ENCODE measurements at regions not wholly inside any gene's neighbourhood (a gene's known extent, or its start where the extent isn't known, plus 50 kb on each side); places are given as distances from the start of the nearest gene placed in this dataset.
A peak's percentile ranks its signal among the peaks of the same experiment; 100 is the strongest.

DNA sequence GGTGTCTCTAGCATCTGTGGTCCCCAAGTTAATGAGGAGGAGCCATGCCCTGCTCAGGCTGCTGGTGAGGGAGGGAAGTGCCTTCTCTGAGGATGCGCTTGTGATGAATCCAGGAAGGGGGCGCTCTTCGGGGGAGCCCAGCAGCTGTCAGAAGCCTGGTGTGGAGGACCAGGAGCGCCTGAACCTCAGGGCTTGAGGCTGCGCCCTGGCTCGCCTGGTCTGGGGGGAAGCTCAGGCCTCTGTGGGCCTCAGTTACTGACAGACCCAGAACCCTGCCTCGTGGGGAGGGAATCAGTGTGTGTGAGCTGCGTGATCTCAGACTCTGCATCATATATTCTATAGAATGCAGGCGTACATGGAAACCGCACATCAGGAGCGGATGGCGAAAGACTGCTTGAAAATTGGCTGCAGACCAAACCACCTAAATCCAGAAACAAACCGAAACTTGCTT is 126.1 kb downstream of the SEC14L1 start:
- DNase-seq = no peak

DNA sequence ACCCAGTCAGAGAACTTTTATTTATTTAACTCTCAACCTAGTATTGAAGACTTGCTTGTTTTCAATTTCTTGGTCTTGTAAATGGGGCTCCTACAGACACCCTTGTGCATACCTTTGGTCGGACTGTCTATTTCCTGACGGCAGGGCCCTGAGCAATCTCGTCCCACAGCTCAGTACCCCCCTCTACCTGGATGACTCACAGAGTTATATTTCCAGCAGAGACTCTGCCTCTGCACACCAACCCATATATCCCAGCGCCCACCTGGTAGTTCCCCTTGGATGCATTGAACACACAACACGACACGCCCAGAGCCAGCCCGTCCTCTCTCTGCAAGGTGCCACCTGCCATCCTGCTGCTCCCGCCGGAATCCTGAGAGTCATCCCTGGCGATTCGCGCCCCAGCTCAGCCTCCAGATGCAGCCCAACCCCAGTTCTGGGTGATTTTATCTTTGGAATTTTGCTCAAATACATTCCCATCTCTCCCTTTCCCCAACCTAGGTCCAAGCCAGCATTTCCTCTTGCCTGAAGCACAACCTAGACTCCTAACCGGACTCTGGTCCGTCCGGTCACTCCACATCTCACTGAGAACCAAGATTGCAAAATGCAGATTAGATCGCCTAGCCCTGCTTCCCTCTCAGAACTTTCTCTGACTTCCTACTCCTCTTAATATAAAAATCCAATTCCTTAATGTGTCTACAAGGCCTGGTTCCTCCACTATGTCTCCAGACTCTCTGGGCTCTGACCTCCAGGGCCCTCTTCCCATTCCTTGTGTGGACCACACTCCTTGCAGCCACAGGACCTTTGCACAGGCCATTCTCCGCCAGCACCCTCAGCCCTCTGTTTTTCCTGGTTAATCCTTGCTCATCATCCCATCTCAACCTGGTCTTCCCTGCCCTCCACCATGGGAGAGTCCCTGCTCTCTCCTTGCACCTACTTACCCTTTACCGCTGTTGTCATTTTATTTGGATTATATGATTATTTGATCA is 129.2 kb downstream of the SEC14L1 start:
- DNase-seq = no peak

DNA sequence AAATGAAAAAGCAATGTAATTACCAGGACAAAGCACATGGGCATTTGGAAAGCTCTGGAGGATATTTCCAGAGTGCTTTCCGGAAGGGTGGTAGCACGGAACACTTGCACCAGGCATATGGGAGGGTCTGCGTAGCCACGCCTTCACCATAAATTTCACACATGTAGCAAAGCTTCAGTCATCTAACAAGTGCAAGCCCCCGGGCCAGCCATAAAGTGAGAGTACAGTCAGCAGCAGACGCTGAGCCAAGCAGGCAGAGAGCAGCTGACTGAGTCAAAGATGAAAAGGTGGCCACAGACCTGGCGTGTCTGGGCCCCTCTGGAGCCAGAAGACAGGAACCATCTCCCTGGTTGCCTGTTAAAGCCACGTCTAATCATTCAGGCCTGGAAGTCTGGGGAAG is 130.6 kb downstream of the SEC14L1 start:
- DNase-seq = no peak

DNA sequence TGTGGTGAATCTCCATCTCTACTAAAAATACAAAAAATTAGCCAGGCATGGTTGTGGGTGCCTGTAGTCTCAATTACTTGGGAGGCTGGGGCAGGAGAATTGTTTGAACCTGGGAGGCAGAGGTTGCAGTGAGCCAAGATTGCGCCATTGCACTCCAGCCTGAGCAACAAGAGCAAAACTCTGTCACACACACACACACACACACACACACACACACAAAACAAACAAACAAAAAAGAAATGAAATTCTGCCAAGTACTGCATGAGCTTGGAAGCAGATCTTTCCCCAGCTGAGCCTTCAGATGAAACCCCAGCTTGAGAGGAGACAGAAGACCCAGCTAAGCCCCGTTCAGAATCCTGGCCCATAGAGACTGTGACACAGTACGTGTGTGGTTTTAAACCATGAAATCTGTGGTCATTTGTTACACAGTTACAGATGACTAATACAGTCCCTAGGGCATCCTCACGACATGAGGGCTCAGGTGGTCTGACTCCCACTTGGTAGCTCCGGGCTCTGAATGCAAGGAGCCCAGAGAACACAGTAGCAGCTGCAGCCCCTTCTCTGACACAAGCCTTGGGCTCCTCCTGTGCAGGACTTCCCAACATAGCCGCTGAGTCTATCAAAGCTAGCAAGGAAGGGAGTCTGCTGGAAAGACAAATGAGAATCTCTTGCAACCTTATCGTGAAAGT is 132.8 kb downstream of the SEC14L1 start:
- DNase-seq = no peak

DNA sequence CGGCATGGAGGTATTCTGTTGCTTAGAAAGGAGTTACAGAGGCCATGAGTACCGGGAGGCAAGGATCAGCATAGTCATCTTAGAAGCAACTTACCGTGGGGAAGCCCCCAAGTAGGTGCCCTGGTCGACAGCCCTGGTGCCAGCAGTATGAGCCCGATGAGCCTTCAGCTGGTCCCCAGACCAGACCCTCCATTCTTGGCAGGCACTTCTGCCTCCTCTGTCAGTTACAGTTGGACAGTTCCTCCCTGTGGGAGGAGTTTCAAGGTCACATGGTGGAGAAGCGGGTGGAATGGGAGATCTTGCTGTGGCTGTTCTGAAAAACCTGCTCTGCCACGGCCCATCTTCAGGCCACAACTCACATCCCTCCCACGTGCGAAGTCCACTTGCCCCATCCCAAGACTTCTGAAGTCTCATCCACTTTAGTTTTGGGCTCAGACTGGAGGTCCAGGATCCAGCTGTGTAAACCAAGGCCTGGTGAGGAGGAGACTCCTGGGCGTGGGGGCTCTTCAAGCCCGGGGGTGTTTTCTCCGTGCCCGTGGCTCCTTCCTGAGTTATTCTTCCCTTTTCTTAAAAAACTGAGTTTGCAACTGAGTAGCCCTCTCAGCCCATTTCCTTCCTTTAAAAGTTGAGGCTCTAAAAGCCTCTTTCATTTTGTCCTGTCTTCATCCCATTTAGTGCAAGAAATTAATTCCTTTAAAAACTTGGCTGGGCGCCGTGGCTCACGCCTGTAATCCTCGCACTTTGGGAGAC is 133.5 kb downstream of the SEC14L1 start:
- DNase-seq = no peak

DNA sequence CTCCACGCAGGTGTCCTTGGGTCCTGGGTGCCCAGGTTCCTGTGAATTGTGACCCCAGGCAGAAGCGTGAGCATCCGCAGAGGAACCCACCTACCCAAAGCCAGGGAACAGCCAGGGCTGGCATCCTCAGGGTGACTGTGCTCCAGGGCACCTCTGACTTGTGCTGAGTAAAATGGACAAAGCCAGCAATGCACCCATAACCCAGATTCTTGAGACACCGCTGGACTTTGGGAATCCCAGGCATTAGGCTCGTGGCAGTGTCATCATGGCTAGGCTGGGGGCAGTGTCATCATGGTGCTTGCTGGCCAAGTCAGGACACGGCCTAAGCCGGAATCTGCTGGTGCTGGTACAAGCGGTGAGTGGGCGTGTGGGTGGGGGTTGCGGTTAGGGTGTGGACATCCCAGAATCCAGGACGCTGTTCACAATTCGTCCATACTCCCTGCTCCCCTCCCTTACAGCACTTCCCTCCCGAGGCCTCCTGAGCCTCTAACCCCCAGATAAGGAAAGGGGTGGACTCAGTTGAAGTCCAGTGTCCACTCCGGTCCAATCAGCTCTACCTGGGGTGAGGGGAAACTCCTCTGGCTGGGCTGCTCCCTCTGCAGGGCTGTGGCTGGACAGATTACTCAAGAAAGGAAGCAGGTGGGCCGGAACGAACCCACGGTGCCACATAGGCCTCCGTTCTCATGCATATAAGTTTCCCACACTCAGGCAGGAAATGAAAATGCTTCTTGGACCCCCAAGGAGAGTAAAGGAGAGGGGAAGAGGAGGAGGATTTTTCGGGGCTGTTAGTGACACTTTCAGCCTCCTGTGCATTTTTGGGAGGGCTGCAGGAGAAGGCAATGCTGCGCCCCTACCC is 138.9 kb downstream of the SEC14L1 start:
- DNase-seq = no peak

DNA sequence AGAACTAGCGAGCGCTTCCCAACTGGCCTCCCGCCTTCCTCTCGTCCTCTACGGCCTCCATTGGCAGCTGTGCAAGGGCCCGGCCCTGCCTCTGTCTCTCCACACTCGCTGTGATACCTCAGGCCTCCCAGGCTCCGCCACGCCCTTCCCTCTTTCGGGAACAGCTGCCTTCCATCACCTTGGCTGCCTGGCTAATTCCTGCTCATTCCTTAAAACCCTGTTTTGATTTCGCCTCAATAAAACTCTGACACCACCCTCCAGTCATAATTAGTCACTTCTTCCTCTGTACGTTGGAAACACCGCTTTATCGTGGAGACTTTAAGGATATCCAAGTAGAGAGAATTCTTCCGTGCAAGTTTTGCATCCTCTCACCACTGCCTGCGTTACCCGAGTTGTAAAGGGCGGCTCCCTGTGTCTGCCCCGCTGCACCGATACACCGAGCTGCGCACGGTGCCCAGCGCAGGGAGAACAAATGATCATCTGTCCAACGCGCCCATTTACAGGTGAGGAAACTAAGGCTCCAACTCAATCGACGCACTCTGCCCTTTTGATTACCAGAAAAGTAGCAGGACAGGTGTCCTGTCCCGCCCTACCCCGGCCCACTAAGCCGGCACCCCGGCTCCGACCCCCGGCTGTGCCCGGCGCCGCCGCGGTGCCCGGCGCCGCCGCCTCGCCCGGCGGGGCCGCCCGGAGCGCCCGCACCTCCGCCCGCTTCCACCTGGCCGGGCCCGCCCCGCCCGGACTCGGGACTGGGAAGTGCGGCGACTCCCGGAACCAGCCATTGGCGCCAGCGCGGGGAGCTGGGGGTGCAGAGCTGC is 139.7 kb downstream of the SEC14L1 start:
- no peak for DNase-seq

DNA sequence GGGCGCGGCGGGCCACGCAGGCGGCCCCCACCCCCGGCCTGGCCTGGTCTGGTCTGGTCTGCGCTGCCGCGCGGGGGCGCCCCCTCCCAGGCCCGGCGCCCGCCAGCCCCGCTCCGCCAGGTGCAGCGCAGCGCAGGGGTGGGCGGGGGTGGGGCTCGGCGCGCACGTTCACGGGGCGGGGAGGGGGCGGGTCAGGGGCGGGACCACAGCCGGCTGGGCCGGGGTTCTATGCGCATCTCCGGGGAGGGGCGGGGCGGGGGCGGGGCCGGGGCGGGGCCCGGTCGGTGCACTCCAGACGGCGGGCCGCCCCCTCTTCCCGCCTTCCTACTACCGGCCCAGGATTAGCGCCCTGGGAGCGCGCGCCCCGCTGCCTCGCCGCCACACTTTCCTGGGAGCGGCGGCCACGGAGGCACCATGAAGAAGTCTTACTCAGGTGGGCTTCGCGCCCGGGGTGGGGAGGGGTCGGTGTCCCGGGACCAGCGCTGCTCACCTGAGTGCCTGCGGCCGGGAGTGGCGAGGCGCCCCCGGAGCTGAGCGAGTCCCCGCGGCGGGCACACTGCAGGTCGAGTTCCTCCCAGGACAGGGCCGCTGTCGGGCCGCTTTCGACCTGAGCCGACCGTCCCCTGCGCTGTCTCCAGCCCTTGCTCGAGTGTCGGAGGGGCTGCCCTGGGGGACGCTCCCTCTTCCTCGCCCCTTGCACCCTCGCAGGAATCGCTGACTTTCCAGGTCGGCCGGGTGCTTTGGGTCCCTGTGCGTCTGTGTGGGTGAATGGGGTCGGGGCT is 140.5 kb downstream of the SEC14L1 start:
- no peak for DNase-seq

DNA sequence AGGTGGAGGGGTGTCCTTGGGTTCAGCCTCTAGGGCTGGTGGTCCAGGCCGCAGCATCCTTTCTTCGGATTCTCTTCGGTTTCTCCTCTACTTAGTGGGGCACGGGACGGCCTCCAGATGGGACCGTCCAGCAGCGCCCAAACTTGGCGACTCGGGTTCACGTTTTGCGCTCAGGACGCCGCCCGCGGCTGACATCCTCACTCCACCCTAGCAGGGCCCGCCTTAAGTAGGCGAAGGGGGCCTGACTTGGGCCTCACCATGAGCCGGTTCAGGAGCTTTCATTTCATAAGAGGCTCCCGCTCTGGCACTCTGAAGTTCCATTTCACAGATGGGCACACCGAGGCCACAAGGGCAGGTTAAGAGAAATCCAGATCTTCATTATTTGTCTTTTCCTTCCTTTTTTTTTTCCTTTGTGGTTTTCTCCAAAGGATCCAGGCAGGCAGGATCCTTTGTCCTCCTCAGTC is 141.2 kb downstream of the SEC14L1 start:
- DNase-seq = no peak

DNA sequence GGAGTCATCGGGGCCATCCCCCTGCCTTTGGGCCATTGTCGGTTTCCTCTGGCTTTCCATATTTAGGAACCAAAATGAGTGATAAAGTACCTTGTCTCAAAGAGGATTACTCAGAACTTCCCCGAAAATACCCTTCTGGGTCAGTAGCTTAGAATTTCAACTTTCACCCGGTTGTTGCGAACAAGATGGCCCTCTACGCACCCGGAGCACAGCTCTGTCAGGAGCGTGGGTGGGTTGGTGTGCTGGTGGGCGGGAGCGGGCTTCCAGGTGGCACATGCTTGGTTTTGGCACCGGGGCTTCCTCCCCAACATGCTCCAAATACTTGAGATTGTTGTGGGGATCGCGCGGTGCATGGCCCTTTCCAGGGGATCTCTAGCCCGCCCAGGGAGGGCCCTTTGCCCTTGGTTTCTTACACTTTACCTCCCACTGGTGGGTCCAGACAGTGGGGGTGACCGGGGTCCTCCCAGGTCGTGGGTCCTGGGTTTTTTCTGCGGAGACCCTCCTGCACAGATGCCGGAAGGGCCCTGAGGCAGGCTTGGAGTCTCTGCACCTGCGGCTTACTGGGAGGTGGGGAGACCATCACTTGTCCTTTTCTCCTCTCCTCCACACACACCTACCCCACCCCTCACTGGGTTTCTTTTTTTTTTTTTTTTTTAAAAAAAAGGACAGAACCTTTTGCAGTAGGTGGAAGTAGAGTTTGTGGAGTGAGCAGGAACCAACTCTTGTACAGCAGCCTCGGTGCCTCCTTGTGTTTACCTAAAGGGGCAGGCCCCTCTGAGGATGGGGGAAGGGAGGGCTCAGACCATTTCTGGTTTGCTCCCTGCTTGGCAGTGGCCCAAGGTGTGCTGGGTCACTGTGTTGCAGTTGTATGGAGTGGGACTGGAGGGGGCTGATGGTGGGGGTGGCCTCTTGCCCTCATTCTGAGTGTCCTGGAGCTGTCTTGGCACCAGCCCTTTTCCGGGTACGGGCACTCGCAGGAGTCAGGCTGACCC is 142.1 kb downstream of the SEC14L1 start:
- peak; percentile 19 for DNase-seq

DNA sequence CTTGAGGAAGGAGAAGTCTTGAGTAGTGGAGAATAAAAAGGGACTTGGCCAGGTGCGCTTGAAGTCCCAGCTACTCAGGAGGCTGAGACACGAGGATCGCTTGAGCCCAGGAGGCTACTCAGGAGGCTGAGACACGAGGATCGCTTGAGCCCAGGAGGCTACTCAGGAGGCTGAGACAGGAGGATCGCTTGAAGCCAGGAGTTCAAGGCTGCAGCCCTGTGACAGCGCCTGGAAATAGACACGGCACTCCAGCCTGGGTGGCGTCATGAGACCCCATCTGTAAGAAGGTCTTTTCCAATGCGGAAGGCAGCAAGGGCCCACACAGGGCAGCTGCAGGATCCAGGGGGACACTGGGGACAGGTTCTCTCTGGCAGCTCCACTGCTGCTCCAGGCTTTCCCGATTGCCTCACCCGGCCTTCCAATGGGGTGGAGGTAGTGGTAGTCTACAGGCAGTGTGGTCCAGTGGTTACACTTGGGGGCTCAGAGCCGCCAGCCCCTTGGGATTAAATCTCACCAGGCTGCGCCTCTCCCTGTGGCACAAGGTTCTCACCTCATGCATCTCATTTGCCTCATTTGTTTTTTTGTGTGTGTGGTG is 143.4 kb downstream of the SEC14L1 start:
- DNase-seq = no peak

DNA sequence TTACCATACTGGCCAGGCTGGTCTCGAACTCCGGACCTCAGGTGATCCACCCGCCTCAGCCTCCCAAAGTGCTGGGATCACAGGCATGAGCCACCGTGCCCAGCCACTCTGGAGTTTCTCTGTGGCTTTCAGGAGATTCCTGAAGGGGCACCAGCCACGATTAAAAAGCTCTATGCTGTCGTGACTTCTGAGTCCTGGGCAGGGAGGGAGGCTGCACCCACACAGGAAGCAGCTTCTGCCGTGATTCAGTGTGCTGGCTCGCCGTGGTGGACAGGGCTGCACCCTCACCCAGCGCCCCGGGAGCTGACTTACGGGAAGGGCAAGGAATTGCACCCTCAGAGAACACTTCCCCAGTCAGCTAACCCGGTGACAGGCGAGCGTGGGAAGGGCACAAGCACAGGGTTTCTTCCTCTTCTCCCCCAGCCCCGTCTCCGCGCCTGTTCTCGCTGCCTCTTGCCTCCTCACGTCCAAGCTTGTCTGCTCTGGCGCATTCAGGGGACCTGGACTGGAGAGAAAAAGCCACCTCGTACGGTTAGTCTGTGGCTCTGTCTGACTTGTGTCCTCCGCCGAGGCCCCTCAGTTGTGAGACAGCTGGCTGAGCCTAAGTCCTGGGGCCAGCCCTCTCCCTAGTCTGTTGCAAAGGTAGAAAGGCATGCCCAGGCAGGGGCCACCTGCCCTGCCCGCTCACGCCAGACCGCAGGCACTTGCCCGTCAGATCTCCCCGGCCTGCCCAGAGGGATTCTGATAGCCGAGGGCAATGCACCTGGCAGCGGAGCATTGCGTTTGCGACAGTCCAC is 145.0 kb downstream of the SEC14L1 start:
- peak; percentile 9 for DNase-seq

DNA sequence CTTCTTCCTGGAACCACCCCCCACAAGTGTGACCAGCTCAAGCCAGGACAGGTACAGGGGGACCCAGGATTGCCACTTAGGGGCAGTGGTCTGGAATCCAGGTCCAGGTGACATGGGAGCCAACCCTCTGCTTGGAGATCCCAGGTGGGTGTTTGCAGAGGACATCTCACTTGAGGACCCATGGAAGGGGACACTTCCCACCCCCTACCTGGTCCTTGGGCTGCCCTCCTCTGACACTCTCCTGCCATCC is 145.5 kb downstream of the SEC14L1 start:
- DNase-seq = no peak

DNA sequence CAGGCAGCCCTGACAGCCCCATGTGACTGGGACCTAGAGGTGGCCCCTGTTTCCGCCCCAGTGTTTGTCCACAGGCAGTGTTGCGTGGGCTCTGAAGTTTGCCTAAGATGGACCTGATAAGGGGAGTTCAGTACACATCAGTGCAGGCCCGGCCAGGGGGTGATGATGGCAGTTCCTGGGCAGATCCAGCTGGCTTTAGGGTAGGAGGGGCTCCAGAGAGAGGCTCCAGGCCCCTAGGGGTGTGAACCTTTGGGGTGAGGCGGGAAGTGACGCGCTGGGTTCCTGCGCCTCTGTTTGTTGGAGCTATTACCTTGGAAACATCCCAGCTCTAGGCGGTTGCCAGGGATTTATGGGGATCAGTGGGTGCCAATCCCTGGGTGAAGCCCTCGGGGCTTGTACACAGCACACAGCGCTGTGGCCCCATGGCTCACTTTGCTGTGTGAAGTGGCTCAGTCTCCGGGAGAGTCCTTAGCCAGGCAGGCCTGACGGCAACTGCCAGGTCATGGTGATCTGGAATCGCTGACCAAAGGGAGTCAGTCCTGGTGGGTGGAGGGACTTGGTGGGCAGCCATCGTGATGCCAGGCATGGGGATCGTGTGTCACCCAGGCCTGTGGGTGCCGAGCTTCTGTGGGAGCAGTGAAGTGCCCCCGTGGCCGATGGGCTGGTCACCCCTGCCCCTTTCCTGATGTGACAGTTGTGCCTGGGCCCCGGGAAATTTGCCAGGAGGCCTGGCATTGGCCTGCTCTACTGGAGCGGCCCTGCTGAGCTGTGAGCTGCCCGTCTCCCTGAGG is 146.1 kb downstream of the SEC14L1 start:
- DNase-seq = peak; percentile 80

DNA sequence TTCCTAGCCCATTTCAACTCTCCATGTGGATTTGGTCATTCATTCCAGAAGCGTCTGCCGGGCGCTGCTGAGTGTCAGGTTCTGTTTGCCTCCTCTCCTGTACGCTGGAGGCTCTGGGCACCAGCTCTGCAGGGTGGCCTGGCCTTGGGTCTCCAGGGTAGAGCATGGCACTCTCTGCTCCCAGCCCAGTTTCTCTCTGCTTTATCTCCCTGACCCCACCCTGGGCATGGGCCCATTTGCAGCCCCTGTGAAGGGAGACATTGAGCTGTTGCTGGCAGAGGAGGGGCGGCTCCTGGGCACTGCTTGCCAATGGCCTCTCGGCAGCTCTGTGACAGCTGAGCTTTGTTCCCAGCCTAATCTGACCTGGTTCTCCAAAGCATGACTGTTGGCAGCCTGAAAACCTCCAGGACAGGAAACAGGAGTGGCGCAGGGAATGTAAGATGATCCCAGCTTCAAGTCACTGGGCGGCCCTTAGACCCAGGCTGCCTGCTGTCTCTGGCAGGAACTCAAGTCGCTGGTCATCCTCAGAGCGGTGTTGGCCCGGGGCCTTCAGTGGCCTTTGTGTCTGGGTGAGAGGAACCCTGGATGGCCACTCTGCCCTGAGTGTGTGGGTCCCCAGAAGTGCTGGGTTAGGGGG is 146.8 kb downstream of the SEC14L1 start:
- DNase-seq = no peak

DNA sequence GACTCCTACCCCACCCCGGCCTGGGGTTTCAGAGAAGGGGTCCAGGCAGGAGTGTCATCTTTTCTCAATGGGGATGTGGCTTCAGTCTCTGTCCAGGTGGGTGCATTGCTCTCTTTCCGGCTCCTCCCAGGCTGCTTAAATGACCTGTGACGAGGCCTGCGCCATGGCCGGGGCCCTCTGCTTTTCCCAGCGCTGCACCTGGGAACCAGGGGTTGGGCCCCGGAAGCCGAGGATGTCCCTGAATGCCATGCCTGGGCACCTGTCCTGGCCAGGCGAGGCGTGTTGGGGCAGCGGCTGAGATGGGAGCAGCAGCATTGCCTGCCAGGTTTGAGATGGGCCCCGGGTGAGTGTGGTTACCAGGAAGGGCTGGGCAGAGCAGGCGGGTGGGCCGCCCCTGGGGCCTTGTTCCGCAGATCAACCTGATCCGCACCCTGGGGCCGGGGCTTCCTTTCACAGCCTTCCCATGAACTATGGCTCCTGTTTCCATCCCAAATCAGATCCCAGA is 147.4 kb downstream of the SEC14L1 start:
- DNase-seq = no peak

Measured in DMS79 (cell line).